Upper lobe of left lung (tissue), 4 donors: ENCODE measurements at regions not wholly inside any gene's neighbourhood (a gene's known extent, or its start where the extent isn't known, plus 50 kb on each side); places are given as distances from the start of the nearest gene placed in this dataset.
A peak's percentile ranks its signal among the peaks of the same experiment; 100 is the strongest.

Experiments used
- POLR2A ChIP-seq, 4 donors: fragments of 450-650 bp; IDR thresholded peaks; one replicate each; pipeline ENCODE4 v1.5.1; 2016 to 2017; ENCODE audit warnings: antibody characterized with exemption in 4 of 4, mild to moderate bottlenecking in 2 of 4
- POLR2AphosphoS5 ChIP-seq, 2 donors: sonication (generic); formaldehyde crosslinking; IDR thresholded peaks; one replicate each; pipeline ENCODE4 v1.5.1; 2017; ENCODE audit warnings: antibody characterized with exemption in 2 of 2
- TF ChIP-seq, protein P1 (sequence below), 6 experiments: fragments of 450-650 bp in 4 of 6; fragments of 200-600 bp in 2 of 6; sonication (generic) in 2 of 6; IDR thresholded peaks; one replicate each; pipeline ENCODE4 v1.5.1; 2016 to 2019; ENCODE audit warnings: antibody characterized with exemption in 6 of 6

DNA sequence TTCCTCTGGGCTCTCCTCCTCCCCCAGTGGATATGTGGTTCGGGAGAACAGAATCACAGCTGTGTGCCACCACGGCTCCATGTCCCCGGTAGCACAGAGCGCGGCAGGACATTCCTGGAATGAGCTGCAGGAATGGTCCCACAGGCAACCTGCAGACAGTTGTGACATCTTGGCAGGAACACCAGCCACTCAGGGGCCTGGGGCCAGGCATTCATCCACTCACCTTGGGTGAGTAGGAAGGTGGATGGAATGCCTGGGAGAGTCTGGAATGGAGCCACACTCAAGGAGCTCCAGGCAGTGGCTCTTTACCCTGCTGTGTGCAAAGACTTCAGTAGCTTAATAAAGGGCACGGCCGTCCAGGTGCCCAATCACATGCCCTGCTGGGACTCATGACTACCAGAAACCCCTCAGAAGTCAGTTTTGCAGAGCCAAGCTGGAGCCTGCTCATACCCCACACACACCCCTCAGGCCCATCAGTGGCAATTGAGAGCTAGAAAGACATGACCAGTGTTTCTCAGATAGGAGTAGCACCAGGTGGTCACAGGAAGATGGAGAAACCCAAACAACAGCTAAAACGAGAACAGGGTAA, 117.3 kb upstream of the PRR20G start:
- TF ChIP-seq POLR2AphosphoS5 (IDR thresholded peaks at IDR 0.05): peak; percentile 32 to 60
- TF ChIP-seq, protein P1, sequence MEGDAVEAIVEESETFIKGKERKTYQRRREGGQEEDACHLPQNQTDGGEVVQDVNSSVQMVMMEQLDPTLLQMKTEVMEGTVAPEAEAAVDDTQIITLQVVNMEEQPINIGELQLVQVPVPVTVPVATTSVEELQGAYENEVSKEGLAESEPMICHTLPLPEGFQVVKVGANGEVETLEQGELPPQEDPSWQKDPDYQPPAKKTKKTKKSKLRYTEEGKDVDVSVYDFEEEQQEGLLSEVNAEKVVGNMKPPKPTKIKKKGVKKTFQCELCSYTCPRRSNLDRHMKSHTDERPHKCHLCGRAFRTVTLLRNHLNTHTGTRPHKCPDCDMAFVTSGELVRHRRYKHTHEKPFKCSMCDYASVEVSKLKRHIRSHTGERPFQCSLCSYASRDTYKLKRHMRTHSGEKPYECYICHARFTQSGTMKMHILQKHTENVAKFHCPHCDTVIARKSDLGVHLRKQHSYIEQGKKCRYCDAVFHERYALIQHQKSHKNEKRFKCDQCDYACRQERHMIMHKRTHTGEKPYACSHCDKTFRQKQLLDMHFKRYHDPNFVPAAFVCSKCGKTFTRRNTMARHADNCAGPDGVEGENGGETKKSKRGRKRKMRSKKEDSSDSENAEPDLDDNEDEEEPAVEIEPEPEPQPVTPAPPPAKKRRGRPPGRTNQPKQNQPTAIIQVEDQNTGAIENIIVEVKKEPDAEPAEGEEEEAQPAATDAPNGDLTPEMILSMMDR (IDR thresholded peaks at IDR 0.05): no peak
- TF ChIP-seq POLR2A (IDR thresholded peaks at IDR 0.05): peak in 1 of 4 donors; percentile 21
